Lower lobe of right lung (tissue), 2 donors: ENCODE measurements at regions not wholly inside any gene's neighbourhood (a gene's known extent, or its start where the extent isn't known, plus 50 kb on each side); places are given as distances from the start of the nearest gene placed in this dataset.

Source experiments
- ATAC-seq, 2 donors: fragments of 200-7000 bp; cut with Tn5 transposase; one replicate each; pipeline ENCODE4 v1.9.1; 2020 to 2022; ENCODE audit warnings: mild to moderate bottlenecking in 2 of 2, moderate library complexity in 2 of 2
- DNase-seq: peaks from one replicate; pipeline ENCODE4 v3.0.0-alpha.2; 2020
- H3K27ac ChIP-seq: fragments of 200-600 bp; one replicate; pipeline ENCODE4 v1.8.0; 2022
- H3K27me3 ChIP-seq: fragments of 200-600 bp; one replicate; pipeline ENCODE4 v1.8.0; 2022; ENCODE audit warnings: low read depth
- H3K36me3 ChIP-seq: fragments of 200-600 bp; one replicate; pipeline ENCODE4 v1.8.0; 2022; ENCODE audit warnings: mild to moderate bottlenecking
- H3K4me1 ChIP-seq: fragments of 200-600 bp; one replicate; pipeline ENCODE4 v1.8.0; 2022
- H3K4me3 ChIP-seq: fragments of 200-600 bp; one replicate; pipeline ENCODE4 v1.8.0; 2022; ENCODE audit warnings: mild to moderate bottlenecking
- H3K9me3 ChIP-seq: fragments of 200-600 bp; one replicate; pipeline ENCODE4 v1.8.0; 2022
- CTCF ChIP-seq: fragments of 200-600 bp; IDR thresholded peaks from one replicate; pipeline ENCODE4 v1.8.0; 2022; ENCODE audit warnings: antibody characterized with exemption, mild to moderate bottlenecking
- intact Hi-C: fragments of 100-400 bp; cut with DNase I; formaldehyde crosslinking; loops from one replicate; pipeline ENCODE4 v1.11.0; 2022
- donor health status: DM: no; HTN: yes; CAD: no; lungs with severe emphysema.

- H3K4me1 ChIP-seq, result no peaks in the 10 kb centered on the region
- H3K4me3 ChIP-seq, result no peak overlapping the region
- H3K27me3 ChIP-seq, result no peaks in the 10 kb centered on the region
- peaks cover 6% of the 10 kb centered on the region for H3K9me3 ChIP-seq
- ATAC-seq (peak in 1 of 2 donors; percentile 19), DNase-seq (no peak)
- H3K36me3 ChIP-seq, result no peaks in the 10 kb centered on the region
- intact Hi-C loops, result no loop called here
- no peak overlapping the region for H3K27ac ChIP-seq
- no peak for TF ChIP-seq CTCF
These were observed 69.3 kb downstream of the ISOC1 start for GRCh38 chr5:129163810-129164378.

- intact Hi-C loops, result no loop called here
- Histone ChIP-seq H3K27me3 (no peaks in the 10 kb centered on the region), H3K4me3 (no peak overlapping the region), H3K9me3 (no peaks in the 10 kb centered on the region), H3K27ac (no peak overlapping the region), H3K36me3 (no peaks in the 10 kb centered on the region), H3K4me1 (no peaks in the 10 kb centered on the region)
- ATAC-seq, result no peak
- no peak for DNase-seq
- TF ChIP-seq CTCF, result no peak
These were observed 75.5 kb downstream of the ISOC1 start for GRCh38 chr5:129170050-129170449.

GRCh38 chr5:129171194-129171944 lies 76.8 kb downstream of the ISOC1 start:
- DNase-seq (no peak), ATAC-seq (no peak)
- Histone ChIP-seq H3K9me3 (no peaks in the 10 kb centered on the region), H3K4me1 (no peaks in the 10 kb centered on the region), H3K36me3 (no peaks in the 10 kb centered on the region), H3K4me3 (no peak overlapping the region), H3K27me3 (no peaks in the 10 kb centered on the region), H3K27ac (no peak overlapping the region)
- TF ChIP-seq CTCF, result no peak
- intact Hi-C loops, result no loop called here

- DNase-seq (no peak), ATAC-seq (no peak)
- H3K27me3 ChIP-seq, result no peaks in the 10 kb centered on the region
- no peak overlapping the region for H3K4me3 ChIP-seq
- intact Hi-C loops, result no loop called here
- H3K9me3 ChIP-seq, result no peaks in the 10 kb centered on the region
- H3K4me1 ChIP-seq, result no peaks in the 10 kb centered on the region
- no peak overlapping the region for H3K27ac ChIP-seq
- TF ChIP-seq CTCF, result no peak
- H3K36me3 ChIP-seq, result no peaks in the 10 kb centered on the region
These were observed 78.0 kb downstream of the ISOC1 start for GRCh38 chr5:129172580-129172979.

- Histone ChIP-seq H3K27ac (no peak overlapping the region), H3K27me3 (no peaks in the 10 kb centered on the region), H3K4me1 (no peaks in the 10 kb centered on the region), H3K36me3 (no peaks in the 10 kb centered on the region), H3K9me3 (no peaks in the 10 kb centered on the region), H3K4me3 (no peak overlapping the region)
- no peak for DNase-seq
- no peak for TF ChIP-seq CTCF
- intact Hi-C loops, result no loop called here
- ATAC-seq, result no peak
These were observed 79.2 kb downstream of the ISOC1 start for GRCh38 chr5:129173771-129174170.
